Body of pancreas (tissue), 4 donors: ENCODE measurements at regions not wholly inside any gene's neighbourhood (a gene's known extent, or its start where the extent isn't known, plus 50 kb on each side); places are given as distances from the start of the nearest gene placed in this dataset.

Experiments used
- POLR2A ChIP-seq, 3 donors: fragments of 450-650 bp; IDR thresholded peaks; one replicate each; pipeline ENCODE4 v1.6.1; 2016; ENCODE audit warnings: antibody characterized with exemption in 3 of 3, mild to moderate bottlenecking in 2 of 3
- TF ChIP-seq, protein P1 (sequence below), 7 experiments: fragments of 450-650 bp in 4 of 7; fragments of 200-600 bp in 3 of 7; sonication (generic) in 3 of 7; IDR thresholded peaks; one replicate each; pipeline ENCODE4 v1.5.1; 2016 to 2019; ENCODE audit warnings: antibody characterized with exemption in 7 of 7

DNA sequence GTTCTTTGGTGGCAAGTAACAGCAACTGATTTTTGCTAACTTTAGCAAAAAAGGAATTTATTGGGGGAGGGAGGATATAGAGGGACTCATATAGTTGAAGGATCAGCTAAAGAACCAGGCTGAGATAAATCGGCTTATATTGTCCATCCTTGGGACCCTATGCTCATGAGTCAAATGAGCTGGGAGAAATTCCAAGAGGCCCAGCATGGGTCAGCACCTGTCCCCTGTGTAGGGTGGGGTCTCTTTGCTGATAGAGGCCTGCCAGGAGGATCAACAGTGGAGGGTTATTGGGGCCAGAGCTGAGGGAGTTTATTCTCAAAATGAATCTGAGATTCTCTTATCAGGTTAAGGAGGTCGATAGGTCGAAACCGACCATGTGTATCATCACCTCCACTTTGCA lies 97.2 kb downstream of the VAPA start:
- TF ChIP-seq, protein P1, sequence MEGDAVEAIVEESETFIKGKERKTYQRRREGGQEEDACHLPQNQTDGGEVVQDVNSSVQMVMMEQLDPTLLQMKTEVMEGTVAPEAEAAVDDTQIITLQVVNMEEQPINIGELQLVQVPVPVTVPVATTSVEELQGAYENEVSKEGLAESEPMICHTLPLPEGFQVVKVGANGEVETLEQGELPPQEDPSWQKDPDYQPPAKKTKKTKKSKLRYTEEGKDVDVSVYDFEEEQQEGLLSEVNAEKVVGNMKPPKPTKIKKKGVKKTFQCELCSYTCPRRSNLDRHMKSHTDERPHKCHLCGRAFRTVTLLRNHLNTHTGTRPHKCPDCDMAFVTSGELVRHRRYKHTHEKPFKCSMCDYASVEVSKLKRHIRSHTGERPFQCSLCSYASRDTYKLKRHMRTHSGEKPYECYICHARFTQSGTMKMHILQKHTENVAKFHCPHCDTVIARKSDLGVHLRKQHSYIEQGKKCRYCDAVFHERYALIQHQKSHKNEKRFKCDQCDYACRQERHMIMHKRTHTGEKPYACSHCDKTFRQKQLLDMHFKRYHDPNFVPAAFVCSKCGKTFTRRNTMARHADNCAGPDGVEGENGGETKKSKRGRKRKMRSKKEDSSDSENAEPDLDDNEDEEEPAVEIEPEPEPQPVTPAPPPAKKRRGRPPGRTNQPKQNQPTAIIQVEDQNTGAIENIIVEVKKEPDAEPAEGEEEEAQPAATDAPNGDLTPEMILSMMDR (IDR thresholded peaks at IDR 0.05), result no peak
- no peak for TF ChIP-seq POLR2A (IDR thresholded peaks at IDR 0.05)
